GM10248 (cell line): ENCODE measurements at regions not wholly inside any gene's neighbourhood (a gene's known extent, or its start where the extent isn't known, plus 50 kb on each side); places are given as distances from the start of the nearest gene placed in this dataset.

Experiments
- CTCF ChIA-PET: fragments of 300-600 bp; sonication (Branson Sonifier 250); formaldehyde crosslinking; extraction: SDS; loops from one replicate; lab custom pipeline; 2021; ENCODE audit warnings: antibody characterized with exemption; lab: Yijun Ruan, JAX
- POLR2A ChIA-PET: fragments of 350-650 bp; sonication (Branson Sonifier 250); formaldehyde crosslinking; extraction: SDS; loops from one replicate; lab custom pipeline; 2020; ENCODE audit warnings: antibody characterized with exemption; lab: Yijun Ruan, JAX
- DNase-seq: peaks from one replicate; pipeline ENCODE4 v3.0.0; 2012; ENCODE audit errors: extremely low spot score
- CTCF ChIP-seq: IDR thresholded peaks from 2 replicates; pipeline ENCODE4 v1.5.1; 2012; ENCODE audit warnings: mild to moderate bottlenecking, low read depth; ENCODE audit errors: extremely low read depth, missing control alignments, control extremely low read depth

DNA sequence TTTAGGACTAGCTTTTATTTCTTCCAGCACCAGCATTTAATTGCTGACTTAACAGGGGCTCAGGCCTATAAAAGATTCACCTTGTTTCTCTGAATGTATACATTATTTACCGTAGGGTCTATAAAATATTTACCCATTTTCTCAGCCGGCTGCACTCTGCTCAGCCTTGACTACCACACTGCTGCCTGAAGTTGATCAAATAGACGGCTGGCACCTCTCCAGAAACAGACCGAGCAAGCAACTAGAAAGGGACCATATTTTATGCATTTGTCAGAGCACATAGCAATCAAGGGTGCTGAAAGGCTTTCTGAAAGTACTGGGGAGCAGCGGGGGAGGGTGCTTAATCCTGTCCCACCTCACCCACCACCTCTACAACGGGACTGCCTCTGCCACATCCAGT lies 64.7 kb upstream of the FGGY start:
- no peak for TF ChIP-seq CTCF
- no peak for DNase-seq
- ChIA-PET CTCF (interaction anchor here (1.5 kb wide), 1 partner anchor 8 kb away, joined by 7 read pairs; no protein-coding TSS in a partner anchor), POLR2A (no interaction called here)

GRCh38 chr1:59233444-59233843 lies 63.5 kb upstream of the FGGY start:
- TF ChIP-seq CTCF = no peak
- no peak for DNase-seq
- CTCF ChIA-PET = interaction anchor here (1.5 kb wide), 1 partner anchor 9 kb away, joined by 7 read pairs; no protein-coding TSS in a partner anchor
- POLR2A ChIA-PET = no interaction called here

DNA sequence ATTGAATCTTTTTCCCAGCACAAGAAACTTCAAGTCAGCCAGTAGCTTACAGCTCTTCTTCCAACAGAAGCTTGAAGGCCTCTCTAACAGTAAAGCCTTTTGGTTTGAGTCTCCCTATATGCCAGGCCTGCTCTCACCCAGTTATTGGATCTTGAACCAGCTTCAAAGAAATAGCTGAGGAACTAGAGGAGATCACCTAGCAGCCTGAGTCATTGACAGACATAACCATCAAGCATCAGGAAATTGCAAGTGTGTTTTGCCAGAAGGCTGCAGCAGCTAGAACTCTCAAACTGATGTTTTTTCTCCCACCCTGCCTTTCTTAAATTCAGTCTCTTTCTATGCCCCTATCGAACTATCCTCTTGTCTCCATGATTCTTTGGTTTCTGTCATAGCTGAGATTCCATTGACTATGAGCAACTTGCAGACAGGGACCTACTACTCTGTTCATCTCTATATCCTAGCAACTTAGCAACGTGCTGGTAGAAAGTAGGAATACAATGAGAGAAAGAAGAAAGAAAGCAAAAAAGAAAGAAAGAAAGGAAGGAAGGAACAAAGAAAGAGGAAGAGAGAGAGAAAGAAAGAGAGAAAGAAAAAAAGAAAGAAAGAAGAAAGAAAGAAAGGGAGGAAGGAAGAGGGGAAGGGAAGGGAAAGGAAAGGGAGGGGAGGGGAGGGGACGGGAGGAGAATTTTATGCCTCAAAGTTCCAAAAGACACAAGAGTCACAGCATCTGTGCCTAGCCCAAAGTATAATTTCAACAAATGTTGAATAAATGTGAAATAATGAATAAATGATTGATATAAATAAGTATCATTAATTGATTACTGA lies 60.0 kb upstream of the FGGY start:
- no peak for TF ChIP-seq CTCF
- ChIA-PET POLR2A (no interaction called here), CTCF (interaction anchor here (0.9 kb wide), 1 partner anchor 13 kb away, joined by 3 read pairs; no protein-coding TSS in a partner anchor)
- no peak for DNase-seq

- ChIA-PET POLR2A (no interaction called here), CTCF (interaction anchor here (1.3 kb wide), 1 partner anchor 87 kb away, joined by 3 read pairs; no protein-coding TSS in a partner anchor)
- DNase-seq = no peak
- no peak for TF ChIP-seq CTCF
Measured at GRCh38 chr1:59237900-59238299, 59.0 kb upstream of the FGGY start.

- ChIA-PET POLR2A (no interaction called here), CTCF (interaction anchor here (1.1 to 1.3 kb wide), 3 partner anchors 16 to 88 kb away, joined by 3 read pairs; no protein-coding TSS in a partner anchor)
- no peak for DNase-seq
- no peak for TF ChIP-seq CTCF
Measured at GRCh38 chr1:59238333-59238934, 58.5 kb upstream of the FGGY start.

- DNase-seq = no peak
- ChIA-PET POLR2A (no interaction called here), CTCF (interaction anchor here (1.1 to 1.3 kb wide), 4 partner anchors 16 to 88 kb away, joined by 3 read pairs; no protein-coding TSS in a partner anchor)
- TF ChIP-seq CTCF = no peak
Measured at GRCh38 chr1:59238993-59239392, 57.9 kb upstream of the FGGY start.
